ENCODE measurements at regions not wholly inside any gene's neighbourhood (a gene's known extent, or its start where the extent isn't known, plus 50 kb on each side); places are given as distances from the start of the nearest gene placed in this dataset.

DNA sequence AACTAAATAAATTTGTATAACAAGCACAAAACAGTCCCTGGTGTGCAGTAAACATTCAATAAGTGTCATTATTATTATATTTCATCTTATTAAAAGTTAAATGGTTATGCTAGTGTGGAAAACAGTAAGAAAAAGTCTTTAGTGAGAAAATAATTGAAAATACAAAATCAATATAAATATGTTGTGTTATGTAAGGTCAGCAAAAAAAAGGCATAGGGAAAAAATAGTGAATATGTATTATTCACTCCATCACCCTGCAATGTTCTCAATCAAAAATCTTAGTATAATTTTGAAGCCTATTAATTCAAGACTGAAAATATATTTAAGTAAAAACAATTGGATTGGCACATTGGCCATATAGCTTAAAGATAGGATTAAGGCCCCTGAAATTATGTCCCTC, 63.3 kb upstream of the KCNMB2 start:
- TF ChIP-seq POLR2AphosphoS5 (IDR thresholded peaks at IDR 0.05) = no peak
- TF ChIP-seq, protein P1, sequence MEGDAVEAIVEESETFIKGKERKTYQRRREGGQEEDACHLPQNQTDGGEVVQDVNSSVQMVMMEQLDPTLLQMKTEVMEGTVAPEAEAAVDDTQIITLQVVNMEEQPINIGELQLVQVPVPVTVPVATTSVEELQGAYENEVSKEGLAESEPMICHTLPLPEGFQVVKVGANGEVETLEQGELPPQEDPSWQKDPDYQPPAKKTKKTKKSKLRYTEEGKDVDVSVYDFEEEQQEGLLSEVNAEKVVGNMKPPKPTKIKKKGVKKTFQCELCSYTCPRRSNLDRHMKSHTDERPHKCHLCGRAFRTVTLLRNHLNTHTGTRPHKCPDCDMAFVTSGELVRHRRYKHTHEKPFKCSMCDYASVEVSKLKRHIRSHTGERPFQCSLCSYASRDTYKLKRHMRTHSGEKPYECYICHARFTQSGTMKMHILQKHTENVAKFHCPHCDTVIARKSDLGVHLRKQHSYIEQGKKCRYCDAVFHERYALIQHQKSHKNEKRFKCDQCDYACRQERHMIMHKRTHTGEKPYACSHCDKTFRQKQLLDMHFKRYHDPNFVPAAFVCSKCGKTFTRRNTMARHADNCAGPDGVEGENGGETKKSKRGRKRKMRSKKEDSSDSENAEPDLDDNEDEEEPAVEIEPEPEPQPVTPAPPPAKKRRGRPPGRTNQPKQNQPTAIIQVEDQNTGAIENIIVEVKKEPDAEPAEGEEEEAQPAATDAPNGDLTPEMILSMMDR (IDR thresholded peaks at IDR 0.05) = no peak
- no peak for TF ChIP-seq POLR2A (IDR thresholded peaks at IDR 0.05)

Data from breast epithelium (tissue), 3 donors.